Umbilical cord (tissue), 1 donor: ENCODE measurements at regions not wholly inside any gene's neighbourhood (a gene's known extent, or its start where the extent isn't known, plus 50 kb on each side); places are given as distances from the start of the nearest gene placed in this dataset.

Experiments
- DNase-seq: peaks from one replicate; pipeline ENCODE4 v3.0.0-alpha.2; 2015; ENCODE audit warnings: low spot score

DNA sequence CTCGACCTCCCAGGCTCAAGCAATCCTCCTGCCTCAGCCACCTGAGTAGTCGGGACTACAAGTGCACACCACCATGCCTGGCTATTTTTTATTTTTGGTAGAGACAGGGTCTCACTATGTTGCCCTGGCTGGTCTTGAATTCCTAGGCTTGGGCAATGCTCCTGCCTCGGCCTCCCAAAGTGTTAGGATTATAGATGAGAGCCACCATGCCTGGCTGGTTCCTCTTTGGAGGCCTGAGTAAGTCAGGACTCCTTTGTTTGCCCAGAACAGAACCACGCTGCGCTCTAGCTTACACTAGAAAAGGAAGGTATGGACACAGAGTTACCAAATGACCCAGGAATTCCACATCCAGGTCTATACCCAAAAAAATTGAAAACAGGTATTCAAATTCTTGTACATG is 135.9 kb upstream of the SLC1A4 start:
- DNase-seq, result no peak

GRCh38 chr2:64853894-64854293 is 135.3 kb upstream of the SLC1A4 start:
- DNase-seq, result no peak

DNA sequence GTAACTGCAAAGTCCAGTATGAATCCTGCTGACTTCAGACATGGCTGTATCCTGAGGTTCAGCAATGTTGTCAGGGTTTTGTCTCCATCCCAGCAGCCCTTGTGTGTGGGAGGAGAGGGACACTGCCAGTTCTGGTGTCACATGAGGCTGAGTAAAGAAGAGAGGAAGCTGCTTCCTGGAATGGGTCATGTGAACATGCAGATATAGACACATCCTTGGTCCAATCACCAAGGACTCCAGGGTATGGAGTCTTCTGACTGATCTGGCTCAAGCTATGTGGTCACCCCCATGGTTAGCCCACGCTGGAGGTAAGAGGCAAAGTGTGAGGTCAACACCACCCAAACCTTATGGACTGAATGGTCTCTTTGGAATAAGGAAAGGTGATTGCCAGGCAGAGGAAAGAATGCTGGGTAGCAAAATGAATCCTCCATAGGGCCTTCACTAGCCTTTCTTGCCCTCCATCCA is 134.4 kb upstream of the SLC1A4 start:
- peak; percentile 43 for DNase-seq

DNA sequence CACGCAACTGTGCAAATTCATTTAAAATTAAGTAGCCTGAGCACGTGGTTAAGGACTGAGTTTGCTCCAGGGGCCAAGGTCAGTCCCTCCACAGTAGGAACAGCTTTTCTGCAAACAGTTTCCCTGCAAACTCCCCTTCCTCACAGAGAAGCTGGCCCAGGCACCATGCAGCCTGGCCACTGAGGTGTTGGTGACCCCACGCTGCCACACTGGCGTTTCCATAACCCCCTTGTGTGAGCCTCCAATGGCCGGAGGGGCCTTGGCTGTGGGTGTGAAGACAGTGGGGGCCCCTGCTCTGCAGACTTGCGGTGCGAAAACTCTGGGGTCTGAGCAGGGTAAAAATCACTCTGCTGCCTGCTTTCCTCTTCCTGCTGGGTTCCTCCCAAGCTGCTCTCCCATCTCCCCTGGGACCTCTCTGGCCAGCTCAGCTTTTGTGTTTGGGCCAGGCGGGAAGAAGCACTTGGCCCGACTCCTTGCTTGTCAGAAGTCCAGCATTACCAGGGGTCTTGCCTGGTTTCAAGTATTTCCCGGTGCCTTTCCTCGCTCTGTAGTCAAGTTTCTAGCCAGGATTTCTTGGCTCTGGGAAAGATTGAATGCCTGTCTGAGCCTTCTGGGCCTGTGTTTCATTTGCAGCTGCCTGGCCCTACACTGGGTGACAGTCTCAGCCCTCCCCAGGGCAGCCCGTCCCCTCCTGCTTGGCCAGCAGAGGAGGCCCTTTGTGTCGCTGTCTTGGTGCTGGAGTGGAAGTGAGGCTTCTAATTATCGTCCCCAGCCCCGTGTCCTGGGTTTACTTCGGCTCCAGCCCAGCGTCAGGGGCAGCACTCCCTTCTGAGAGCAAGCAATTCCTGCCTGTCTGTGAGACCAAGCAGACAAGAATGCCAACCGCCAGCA is 131.4 kb upstream of the SLC1A4 start:
- peak; percentile 77 for DNase-seq

- DNase-seq, result no peak
Measured at GRCh38 chr2:64858541-64859311, 130.5 kb upstream of the SLC1A4 start.

- DNase-seq, result peak; percentile 93
Measured at GRCh38 chr2:64859312-64860212, 129.6 kb upstream of the SLC1A4 start.

DNA sequence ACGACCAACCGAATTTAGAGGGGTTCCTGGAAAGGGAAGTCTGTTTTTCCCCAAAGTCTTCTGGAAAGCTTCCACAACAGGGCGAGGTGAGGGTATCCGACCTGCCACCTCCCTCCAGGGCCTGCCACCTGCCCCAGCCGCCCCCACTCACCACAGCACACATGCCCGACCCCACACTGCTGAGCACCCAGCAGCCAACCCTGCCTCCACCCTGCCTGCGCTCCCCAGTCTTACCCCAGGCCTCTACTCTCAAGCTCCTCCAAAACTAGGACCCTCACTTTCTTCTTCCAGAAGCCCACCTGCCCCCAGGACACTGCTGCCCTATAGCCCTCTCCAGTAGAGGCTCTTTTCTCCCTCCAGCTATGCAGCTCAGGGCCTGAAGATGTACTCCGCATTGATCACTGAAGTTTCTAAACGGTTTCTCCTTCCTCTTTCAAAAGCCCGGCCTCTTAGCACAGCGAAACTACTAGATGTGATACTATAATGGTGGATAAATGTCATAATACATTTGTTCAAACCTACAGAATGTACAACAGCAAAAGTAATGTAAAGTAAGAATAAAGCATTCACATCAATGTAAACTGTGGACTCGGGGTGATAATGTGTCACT is 128.8 kb upstream of the SLC1A4 start:
- DNase-seq, result no peak

GRCh38 chr2:64860936-64861335 is 128.3 kb upstream of the SLC1A4 start:
- DNase-seq, result no peak

DNA sequence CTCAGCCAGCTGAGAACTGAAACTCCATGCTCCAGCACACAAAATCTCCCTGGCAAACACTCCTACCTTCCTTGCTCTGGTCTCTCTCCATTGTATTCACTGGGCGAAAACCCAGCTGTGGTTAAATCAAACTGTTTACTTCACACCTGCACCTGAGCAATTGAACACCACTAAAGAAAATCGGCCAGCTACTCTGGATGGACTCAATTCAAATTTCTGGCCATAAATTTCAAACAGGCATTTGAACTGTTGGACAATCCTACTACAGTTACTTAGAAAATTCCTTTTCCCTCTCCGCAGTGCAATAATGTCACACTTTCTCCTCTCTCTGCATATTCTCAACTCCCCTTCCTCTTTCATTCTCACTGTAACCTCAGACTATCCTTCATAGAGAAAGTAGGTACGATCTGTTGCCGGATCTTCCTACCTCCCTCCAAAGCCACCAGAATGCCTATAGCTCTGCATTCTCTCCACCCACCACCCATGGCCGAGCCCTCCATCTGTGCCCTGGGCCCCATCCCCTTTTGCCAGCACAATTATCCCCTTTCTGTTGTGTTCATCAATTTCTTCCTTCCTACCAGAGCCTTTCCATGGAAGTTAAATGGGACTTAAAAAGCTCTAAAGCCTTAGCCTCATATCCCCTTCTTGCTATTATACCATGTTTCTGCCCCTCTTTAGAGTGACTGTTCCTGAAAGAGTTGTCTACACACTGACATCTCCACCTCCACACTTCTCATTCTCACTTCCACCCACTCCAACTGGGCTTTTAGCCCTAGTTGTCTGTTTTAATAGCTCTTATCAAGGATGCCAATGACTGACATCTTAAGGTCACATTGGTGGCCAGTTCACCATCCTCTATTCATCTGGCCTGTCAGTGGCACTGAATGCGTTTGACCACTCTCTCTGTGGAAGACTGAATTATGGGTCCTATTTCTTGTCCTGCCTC is 127.5 kb upstream of the SLC1A4 start:
- no peak for DNase-seq

GRCh38 chr2:64862623-64863022 is 126.6 kb upstream of the SLC1A4 start:
- no peak for DNase-seq

GRCh38 chr2:64863097-64863820 is 125.9 kb upstream of the SLC1A4 start:
- DNase-seq, result no peak

DNA sequence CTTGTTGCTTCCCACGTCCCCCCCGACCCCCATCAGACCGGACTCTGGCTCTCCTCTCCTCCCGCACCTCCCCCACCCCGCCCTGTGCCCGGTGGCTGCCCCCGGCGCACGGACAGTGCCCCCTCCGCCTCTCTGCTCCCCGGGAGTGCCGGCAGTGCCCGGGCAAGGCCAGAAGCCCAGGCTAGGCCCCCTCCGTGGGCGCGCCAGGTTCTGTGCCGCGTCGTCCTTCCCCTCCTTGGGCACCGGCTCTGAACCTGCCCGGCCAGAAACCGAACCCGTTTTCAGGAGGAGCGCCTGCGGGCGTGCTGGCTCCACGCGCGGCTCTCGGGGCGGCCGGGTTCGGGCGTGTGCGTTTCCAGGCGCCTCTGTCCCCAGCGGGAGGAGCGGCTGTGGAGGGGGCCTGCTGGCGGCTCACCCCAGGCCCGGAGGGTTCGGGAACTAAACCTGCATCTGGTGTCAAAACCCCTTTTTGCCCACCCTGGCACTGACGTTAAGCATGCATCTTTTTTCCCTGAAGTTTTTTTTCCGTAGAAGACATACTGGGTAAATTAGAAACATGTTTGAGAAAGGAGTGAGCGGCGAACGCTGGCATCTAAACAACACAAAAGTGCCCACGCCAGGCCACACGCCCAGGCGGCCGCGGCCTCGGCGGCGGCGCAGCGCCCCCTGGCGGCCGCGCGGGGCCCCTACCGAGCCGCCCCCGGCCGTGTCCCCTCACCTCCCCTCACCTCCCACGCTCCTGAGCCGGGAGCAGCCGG is 123.9 kb upstream of the SLC1A4 start:
- DNase-seq, result peak; percentile 80

- DNase-seq, result no peak
Measured at GRCh38 chr2:64865831-64866345, 123.3 kb upstream of the SLC1A4 start.

- DNase-seq, result no peak
Measured at GRCh38 chr2:64866797-64867196, 122.4 kb upstream of the SLC1A4 start.

GRCh38 chr2:64867253-64867996 is 121.8 kb upstream of the SLC1A4 start:
- no peak for DNase-seq

- DNase-seq, result no peak
Measured at GRCh38 chr2:64869126-64869525, 120.1 kb upstream of the SLC1A4 start.

DNA sequence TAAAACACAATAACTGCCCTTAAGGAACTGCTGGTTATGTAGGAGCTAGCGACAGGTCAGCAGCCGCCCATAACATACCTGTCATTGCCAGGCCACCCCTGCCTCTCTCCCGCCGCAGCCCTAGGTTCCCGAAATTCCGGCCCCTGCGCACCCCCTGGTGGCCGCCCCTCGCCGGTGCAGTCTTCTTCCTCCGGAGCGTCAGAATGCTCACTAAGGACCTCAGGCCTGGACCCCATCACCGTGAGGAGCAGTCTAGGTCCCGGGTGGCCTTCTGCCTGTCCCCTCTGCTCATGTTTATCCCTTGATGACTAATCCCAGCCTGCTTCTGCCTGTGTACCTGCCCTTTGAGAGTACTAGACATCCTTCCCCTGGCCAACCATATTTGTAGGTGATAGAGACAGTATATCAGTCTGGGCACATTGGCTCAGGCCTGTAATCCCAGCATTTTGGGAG is 115.7 kb upstream of the SLC1A4 start:
- peak; percentile 51 for DNase-seq

- no peak for DNase-seq
Measured at GRCh38 chr2:64874593-64874992, 114.6 kb upstream of the SLC1A4 start.
